ENCODE measurements at regions not wholly inside any gene's neighbourhood (a gene's known extent, or its start where the extent isn't known, plus 50 kb on each side); places are given as distances from the start of the nearest gene placed in this dataset.
A peak's percentile ranks its signal among the peaks of the same experiment; 100 is the strongest.

- Histone ChIP-seq H3K27me3 (no peaks in the 10 kb centered on the region), H3K36me3 (no peaks in the 10 kb centered on the region), H3K27ac (no peak overlapping the region), H3K9me3 (no peaks in the 10 kb centered on the region), H3K4me3 (no peak overlapping the region), H3K4me1 (no peaks in the 10 kb centered on the region)
- no peak for DNase-seq
- intact Hi-C loops (cut with DNase I), result no loop called here
- no peak for TF ChIP-seq CTCF (IDR thresholded peaks at IDR 0.05)
- ATAC-seq, result no peak
Measured at GRCh38 chr1:163655565-163655964, 333.8 kb downstream of the NUF2 start.

GRCh38 chr1:163656095-163656759 is 334.5 kb downstream of the NUF2 start:
- no peak for TF ChIP-seq CTCF (IDR thresholded peaks at IDR 0.05)
- intact Hi-C loops (cut with DNase I), result no loop called here
- H3K36me3 ChIP-seq, result no peaks in the 10 kb centered on the region
- H3K4me1 ChIP-seq, result no peaks in the 10 kb centered on the region
- no peak overlapping the region for H3K27ac ChIP-seq
- DNase-seq (no peak), ATAC-seq (no peak)
- H3K9me3 ChIP-seq, result no peaks in the 10 kb centered on the region
- no peak overlapping the region for H3K4me3 ChIP-seq
- no peaks in the 10 kb centered on the region for H3K27me3 ChIP-seq

GRCh38 chr1:163657719-163658118 is 336.0 kb downstream of the NUF2 start:
- TF ChIP-seq CTCF (IDR thresholded peaks at IDR 0.05), result no peak
- intact Hi-C loops (cut with DNase I), result no loop called here
- no peaks in the 10 kb centered on the region for H3K27me3 ChIP-seq
- H3K36me3 ChIP-seq, result no peaks in the 10 kb centered on the region
- H3K4me3 ChIP-seq, result no peak overlapping the region
- H3K27ac ChIP-seq, result no peak overlapping the region
- no peaks in the 10 kb centered on the region for H3K9me3 ChIP-seq
- DNase-seq (no peak), ATAC-seq (no peak)
- H3K4me1 ChIP-seq, result no peaks in the 10 kb centered on the region

GRCh38 chr1:163661391-163661790 is 339.6 kb downstream of the NUF2 start:
- H3K27me3 ChIP-seq, result no peaks in the 10 kb centered on the region
- TF ChIP-seq CTCF (IDR thresholded peaks at IDR 0.05), result no peak
- DNase-seq, result no peak
- H3K9me3 ChIP-seq, result no peaks in the 10 kb centered on the region
- no peak for ATAC-seq
- no peaks in the 10 kb centered on the region for H3K4me1 ChIP-seq
- no peak overlapping the region for H3K27ac ChIP-seq
- H3K4me3 ChIP-seq, result no peak overlapping the region
- no peaks in the 10 kb centered on the region for H3K36me3 ChIP-seq
- intact Hi-C loops (cut with DNase I), result no loop called here

GRCh38 chr1:163664671-163665335 is 343.0 kb downstream of the NUF2 start:
- DNase-seq (peak in 3 of 4 donors; percentile 34 to 55 (median 41)), ATAC-seq (peak; percentile 71)
- Histone ChIP-seq H3K4me1 (no peaks in the 10 kb centered on the region), H3K4me3 (no peak overlapping the region), H3K27me3 (no peaks in the 10 kb centered on the region), H3K36me3 (no peaks in the 10 kb centered on the region), H3K27ac (no peak overlapping the region), H3K9me3 (no peaks in the 10 kb centered on the region)
- intact Hi-C loops (cut with DNase I), result no loop called here
- TF ChIP-seq CTCF (IDR thresholded peaks at IDR 0.05), result no peak

Data from left lung (tissue), 4 donors.